ENCODE measurements at regions not wholly inside any gene's neighbourhood (a gene's known extent, or its start where the extent isn't known, plus 50 kb on each side); places are given as distances from the start of the nearest gene placed in this dataset.

- Histone ChIP-seq H3K36me3 (ENCODE audit: control insufficient read depth, insufficient read depth, low read length) (no peaks in the 10 kb centered on the region), H3K4me2 (ENCODE audit: low read length) (no peak overlapping the region), H2AFZ (no peak overlapping the region), H3K9ac (no peak overlapping the region), H3K4me1 (no peaks in the 10 kb centered on the region), H3K9me3 (ENCODE audit: control insufficient read depth, low read length) (no peaks in the 10 kb centered on the region), H3K4me3 (ENCODE audit: low read depth, low read length) (no peak overlapping the region), H3K79me2 (no peaks in the 10 kb centered on the region), H3K27me3 (ENCODE audit: control insufficient read depth, insufficient read depth, low read length) (no peaks in the 10 kb centered on the region), H3K27ac (no peak overlapping the region)
- no peak for TF ChIP-seq CTCF (IDR thresholded peaks at IDR 0.05)
Observed at GRCh38 chr16:86693033-86693432, 114.7 kb downstream of the FOXL1 start.

GRCh38 chr16:86697715-86698114 is 119.4 kb downstream of the FOXL1 start:
- no peaks in the 10 kb centered on the region for H3K79me2 ChIP-seq
- no peak for TF ChIP-seq CTCF (IDR thresholded peaks at IDR 0.05)
- H3K4me3 ChIP-seq (ENCODE audit: low read depth, low read length) = no peak overlapping the region
- H3K27ac ChIP-seq = no peak overlapping the region
- no peaks in the 10 kb centered on the region for H3K27me3 ChIP-seq (ENCODE audit: control insufficient read depth, insufficient read depth, low read length)
- no peak overlapping the region for H2AFZ ChIP-seq
- no peaks in the 10 kb centered on the region for H3K36me3 ChIP-seq (ENCODE audit: control insufficient read depth, insufficient read depth, low read length)
- no peak overlapping the region for H3K9ac ChIP-seq
- no peaks in the 10 kb centered on the region for H3K9me3 ChIP-seq (ENCODE audit: control insufficient read depth, low read length)
- H3K4me2 ChIP-seq (ENCODE audit: low read length) = no peak overlapping the region
- H3K4me1 ChIP-seq = no peaks in the 10 kb centered on the region

- Histone ChIP-seq H3K27me3 (ENCODE audit: control insufficient read depth, insufficient read depth, low read length) (no peaks in the 10 kb centered on the region), H3K79me2 (no peaks in the 10 kb centered on the region), H2AFZ (no peak overlapping the region), H3K27ac (no peak overlapping the region), H3K4me3 (ENCODE audit: low read depth, low read length) (no peak overlapping the region), H3K4me1 (no peaks in the 10 kb centered on the region), H3K36me3 (ENCODE audit: control insufficient read depth, insufficient read depth, low read length) (no peaks in the 10 kb centered on the region), H3K9me3 (ENCODE audit: control insufficient read depth, low read length) (no peaks in the 10 kb centered on the region), H3K9ac (no peak overlapping the region), H3K4me2 (ENCODE audit: low read length) (no peak overlapping the region)
- TF ChIP-seq CTCF (IDR thresholded peaks at IDR 0.05) = no peak
Observed at GRCh38 chr16:86700046-86700945, 121.9 kb downstream of the FOXL1 start.

GRCh38 chr16:86701286-86701975 is 123.1 kb downstream of the FOXL1 start:
- H2AFZ ChIP-seq = no peak overlapping the region
- H3K9ac ChIP-seq = no peak overlapping the region
- no peaks in the 10 kb centered on the region for H3K27me3 ChIP-seq (ENCODE audit: control insufficient read depth, insufficient read depth, low read length)
- no peak overlapping the region for H3K4me2 ChIP-seq (ENCODE audit: low read length)
- H3K27ac ChIP-seq = no peak overlapping the region
- TF ChIP-seq CTCF (IDR thresholded peaks at IDR 0.05) = no peak
- no peaks in the 10 kb centered on the region for H3K4me1 ChIP-seq
- no peaks in the 10 kb centered on the region for H3K9me3 ChIP-seq (ENCODE audit: control insufficient read depth, low read length)
- H3K36me3 ChIP-seq (ENCODE audit: control insufficient read depth, insufficient read depth, low read length) = no peaks in the 10 kb centered on the region
- no peak overlapping the region for H3K4me3 ChIP-seq (ENCODE audit: low read depth, low read length)
- no peaks in the 10 kb centered on the region for H3K79me2 ChIP-seq
